Body of pancreas (tissue), 4 donors: ENCODE measurements at regions not wholly inside any gene's neighbourhood (a gene's known extent, or its start where the extent isn't known, plus 50 kb on each side); places are given as distances from the start of the nearest gene placed in this dataset.
A peak's percentile ranks its signal among the peaks of the same experiment; 100 is the strongest.

ENCODE experiments used
- ATAC-seq: fragments of 150-250 bp; one replicate; pipeline ENCODE4 v1.9.1; 2016
- DNase-seq, 4 donors: peaks; one replicate each; pipeline ENCODE4 v3.0.0-alpha.2; 2019
- H3K27ac ChIP-seq, 4 donors: fragments of 200-600 bp; sonication (generic); 1 replicate in 3 of 4; 2 replicates in 1 of 4; pipeline versions ENCODE4 v1.5.1 to v1.6.1; 2016 to 2019; ENCODE audit warnings: mild to moderate bottlenecking in 1 of 4, mixed read lengths in 1 of 4, moderate library complexity in 1 of 4
- H3K27me3 ChIP-seq, 2 donors: fragments of 200-600 bp; sonication (generic); one replicate each; pipeline ENCODE4 v1.6.0; 2016; ENCODE audit warnings: mild to moderate bottlenecking in 1 of 2
- H3K36me3 ChIP-seq, 2 donors: fragments of 200-600 bp; sonication (generic); replicated peaks in 1 of 2; 2 replicates each; pipeline ENCODE4 v1.5.1; 2016; ENCODE audit warnings: low read depth in 2 of 2; ENCODE audit not compliant: insufficient read depth in 1 of 2
- H3K4me1 ChIP-seq: fragments of 200-600 bp; sonication (generic); one replicate; pipeline ENCODE4 v1.6.0; 2016
- H3K4me3 ChIP-seq, 2 donors: fragments of 200-600 bp; sonication (generic); 1 replicate in 1 of 2; 2 replicates in 1 of 2; pipeline ENCODE4 v1.5.1; 2016 to 2019
- H3K9me3 ChIP-seq, 3 donors: fragments of 200-600 bp; sonication (generic); 1 replicate in 2 of 3; 2 replicates in 1 of 3; pipeline ENCODE4 v1.5.1; 2016
- CTCF ChIP-seq, 7 experiments: fragments of 450-650 bp in 4 of 7; fragments of 200-600 bp in 3 of 7; sonication (generic) in 3 of 7; IDR thresholded peaks; one replicate each; pipeline ENCODE4 v1.5.1; 2016 to 2019; ENCODE audit warnings: antibody characterized with exemption in 7 of 7
- POLR2A ChIP-seq, 3 donors: fragments of 450-650 bp; IDR thresholded peaks; one replicate each; pipeline ENCODE4 v1.6.1; 2016; ENCODE audit warnings: antibody characterized with exemption in 3 of 3, mild to moderate bottlenecking in 2 of 3
- WGBS, 2 donors: methylation state at CpG; one replicate each; pipeline ENCODE4 v1.1.5; 2017; 5-methylcytosine and 5-hydroxymethylcytosine counted together
- intact Hi-C: fragments of 100-400 bp; cut with DNase I; formaldehyde crosslinking; loops from one replicate; pipeline ENCODE4 v1.15.1; 2023

GRCh38 chr14:98288825-98289224 lies 983.2 kb downstream of the BCL11B start:
- no peak overlapping the region for H3K27ac ChIP-seq
- no peaks in the 10 kb centered on the region for H3K27me3 ChIP-seq
- 73 to 84% methylated on average over 6 of the region's 6 CpGs for WGBS, 2 donors
- intact Hi-C loops: no loop called here
- ATAC-seq: no peak
- no peaks in the 10 kb centered on the region for H3K36me3 ChIP-seq
- H3K4me1 ChIP-seq: no peaks in the 10 kb centered on the region
- no peak overlapping the region for H3K4me3 ChIP-seq
- no peaks in the 10 kb centered on the region for H3K9me3 ChIP-seq
- no peak for DNase-seq
- TF ChIP-seq CTCF (IDR thresholded peaks at IDR 0.05): no peak
- no peak for TF ChIP-seq POLR2A (IDR thresholded peaks at IDR 0.05)

DNA sequence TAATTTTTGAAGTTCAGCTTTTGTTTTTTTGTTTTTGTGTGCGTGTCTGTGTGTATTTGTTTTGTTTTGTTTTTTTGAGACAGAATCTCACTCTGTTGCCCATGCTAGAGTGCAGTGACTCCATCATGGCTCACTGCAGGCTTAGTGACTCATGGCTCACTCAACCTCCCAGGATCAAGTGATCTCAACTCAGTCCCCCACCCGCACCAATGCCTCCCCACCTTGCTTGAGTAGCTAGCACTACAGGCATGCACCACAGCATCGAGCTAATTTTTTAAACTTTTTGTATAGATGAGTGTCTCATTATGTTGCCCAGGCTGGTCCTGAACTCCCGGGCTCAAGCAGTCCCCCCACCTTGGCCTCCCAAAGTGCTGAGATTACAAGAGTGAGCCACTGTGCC lies 981.4 kb downstream of the BCL11B start:
- no peaks in the 10 kb centered on the region for H3K9me3 ChIP-seq
- H3K27ac ChIP-seq: no peak overlapping the region
- no peak for DNase-seq
- H3K4me3 ChIP-seq: no peak overlapping the region
- no peak for ATAC-seq
- no peaks in the 10 kb centered on the region for H3K36me3 ChIP-seq
- WGBS, 2 donors: 67 to 75% methylated on average over 4 of the region's 4 CpGs
- no peaks in the 10 kb centered on the region for H3K27me3 ChIP-seq
- intact Hi-C loops: no loop called here
- TF ChIP-seq POLR2A (IDR thresholded peaks at IDR 0.05): no peak
- no peak for TF ChIP-seq CTCF (IDR thresholded peaks at IDR 0.05)
- H3K4me1 ChIP-seq: peaks cover 6% of the 10 kb centered on the region

GRCh38 chr14:98292191-98292590 lies 979.8 kb downstream of the BCL11B start:
- intact Hi-C loops: no loop called here
- peaks cover 6% of the 10 kb centered on the region for H3K4me1 ChIP-seq
- TF ChIP-seq CTCF (IDR thresholded peaks at IDR 0.05) (no peak), POLR2A (IDR thresholded peaks at IDR 0.05) (no peak)
- H3K27ac ChIP-seq: no peak overlapping the region
- no peaks in the 10 kb centered on the region for H3K9me3 ChIP-seq
- H3K36me3 ChIP-seq: no peaks in the 10 kb centered on the region
- no peak overlapping the region for H3K4me3 ChIP-seq
- ATAC-seq (no peak), DNase-seq (no peak)
- 81 to 83% methylated on average over 2 of the region's 2 CpGs for whole genome bisulfite sequencing, 2 donors
- no peaks in the 10 kb centered on the region for H3K27me3 ChIP-seq

- 27 to 43% methylated on average over 4 to 5 of the region's 5 CpGs for WGBS, 2 donors
- Histone ChIP-seq H3K27ac (peak overlapping the region in 1 of 4 donors; percentile 21), H3K4me1 (peaks cover 6% of the 10 kb centered on the region), H3K36me3 (no peaks in the 10 kb centered on the region), H3K4me3 (no peak overlapping the region), H3K27me3 (no peaks in the 10 kb centered on the region), H3K9me3 (no peaks in the 10 kb centered on the region)
- TF ChIP-seq POLR2A (IDR thresholded peaks at IDR 0.05): no peak
- no peak for TF ChIP-seq CTCF (IDR thresholded peaks at IDR 0.05)
- ATAC-seq (peak; percentile 68), DNase-seq (peak in 3 of 4 donors; percentile 32 to 39 (median 34))
- intact Hi-C loops: no loop called here
Measured at GRCh38 chr14:98293576-98293975, 978.4 kb downstream of the BCL11B start.

- Histone ChIP-seq H3K4me1 (peaks cover 6% of the 10 kb centered on the region), H3K27ac (no peak overlapping the region), H3K9me3 (no peaks in the 10 kb centered on the region), H3K27me3 (no peaks in the 10 kb centered on the region), H3K4me3 (no peak overlapping the region), H3K36me3 (no peaks in the 10 kb centered on the region)
- intact Hi-C loops: no loop called here
- DNase-seq: no peak
- WGBS, 2 donors: 77 to 79% methylated on average over 7 of the region's 7 CpGs
- ATAC-seq: no peak
- TF ChIP-seq CTCF (IDR thresholded peaks at IDR 0.05) (no peak), POLR2A (IDR thresholded peaks at IDR 0.05) (no peak)
Measured at GRCh38 chr14:98296895-98297294, 975.1 kb downstream of the BCL11B start.
